Smooth muscle cell (in vitro differentiated cells): ENCODE measurements at regions not wholly inside any gene's neighbourhood (a gene's known extent, or its start where the extent isn't known, plus 50 kb on each side); places are given as distances from the start of the nearest gene placed in this dataset.
A peak's percentile ranks its signal among the peaks of the same experiment; 100 is the strongest.

Experiments
- DNase-seq: peaks from one replicate; lab custom pipeline; 2025; ENCODE audit not compliant: unreplicated experiment; lab: John Stamatoyannopoulos, UW
- H2AFZ ChIP-seq: fragments of 200-600 bp; sonication (generic); 2 replicates; pipeline ENCODE4 v1.6.0; 2016; ENCODE audit warnings: antibody characterized with exemption, low read depth, mild to moderate bottlenecking
- H3F3A ChIP-seq: fragments of 200-600 bp; sonication (generic); 2 replicates; pipeline ENCODE4 v1.6.0; 2017; ENCODE audit warnings: antibody characterized with exemption, low read depth
- H3K27ac ChIP-seq: fragments of 200-600 bp; sonication (generic); 2 replicates; pipeline ENCODE4 v1.5.1; 2016; ENCODE audit warnings: low read depth, mild to moderate bottlenecking
- H3K27me3 ChIP-seq: fragments of 200-600 bp; sonication (generic); 2 replicates; pipeline ENCODE4 v1.6.1; 2016; ENCODE audit warnings: low read depth, mild to moderate bottlenecking
- H3K36me3 ChIP-seq: fragments of 200-600 bp; sonication (generic); 2 replicates; pipeline ENCODE4 v1.5.1; 2016; ENCODE audit warnings: low read depth
- H3K4me1 ChIP-seq: fragments of 200-600 bp; sonication (generic); 2 replicates; pipeline ENCODE4 v1.5.1; 2016; ENCODE audit warnings: low read depth
- H3K4me2 ChIP-seq: fragments of 200-600 bp; sonication (generic); 2 replicates; pipeline ENCODE4 v1.6.0; 2016; ENCODE audit warnings: mild to moderate bottlenecking
- H3K4me3 ChIP-seq: fragments of 200-600 bp; sonication (generic); 2 replicates; pipeline ENCODE4 v1.5.1; 2016; ENCODE audit warnings: mild to moderate bottlenecking
- H3K79me2 ChIP-seq: fragments of 200-600 bp; sonication (generic); 2 replicates; pipeline ENCODE4 v1.6.0; 2016; ENCODE audit warnings: low read depth, mild to moderate bottlenecking
- H3K9ac ChIP-seq: fragments of 200-600 bp; sonication (generic); 2 replicates; pipeline ENCODE4 v1.6.0; 2016; ENCODE audit warnings: low read depth
- H3K9me3 ChIP-seq: fragments of 200-600 bp; sonication (generic); replicated peaks from 2 replicates; pipeline ENCODE4 v1.5.1; 2016; ENCODE audit warnings: low read depth
- H4K20me1 ChIP-seq: fragments of 200-600 bp; sonication (generic); 2 replicates; pipeline ENCODE4 v1.6.0; 2016; ENCODE audit warnings: low read depth
- CTCF ChIP-seq: fragments of 200-600 bp; sonication (generic); IDR thresholded peaks from 2 replicates; pipeline ENCODE4 v1.5.1; 2017; ENCODE audit warnings: borderline replicate concordance, mild to moderate bottlenecking, antibody characterized with exemption; ENCODE audit not compliant: insufficient read depth, poor library complexity, severe bottlenecking
- WGBS: methylation state at CpG from one replicate; pipeline ENCODE4 v1.1.7; 2016; ENCODE audit warnings: low lambda C conversion rate; 5-methylcytosine and 5-hydroxymethylcytosine counted together

- Histone ChIP-seq H3K79me2 (no peaks in the 10 kb centered on the region), H3K27ac (peak overlapping the region; percentile 51), H3K9me3 (no peaks in the 10 kb centered on the region), H3K4me3 (no peak overlapping the region), H4K20me1 (no peaks in the 10 kb centered on the region), H2AFZ (peak overlapping the region; percentile 13), H3K27me3 (no peaks in the 10 kb centered on the region), H3K9ac (no peak overlapping the region), H3K36me3 (no peaks in the 10 kb centered on the region), H3K4me1 (peaks cover 54% of the 10 kb centered on the region), H3K4me2 (peak overlapping the region; percentile 45), H3F3A (peaks cover 2% of the 10 kb centered on the region)
- no peak for DNase-seq
- 31% methylated on average over 17 of the region's 18 CpGs for WGBS
- TF ChIP-seq CTCF, result no peak
Measured at GRCh38 chr11:120057595-120058581, 80.0 kb downstream of the TRIM29 start.

GRCh38 chr11:120057028-120057330, 80.9 kb downstream of the TRIM29 start:
- no peaks in the 10 kb centered on the region for H3K36me3 ChIP-seq
- DNase-seq, result no peak
- H3K27me3 ChIP-seq, result no peaks in the 10 kb centered on the region
- no peaks in the 10 kb centered on the region for H3K79me2 ChIP-seq
- H3K27ac ChIP-seq, result peak overlapping the region; percentile 51
- H4K20me1 ChIP-seq, result no peaks in the 10 kb centered on the region
- 57% methylated on average over 4 of the region's 4 CpGs for WGBS
- peak overlapping the region; percentile 3 for H3K4me2 ChIP-seq
- peaks cover 45% of the 10 kb centered on the region for H3K4me1 ChIP-seq
- no peaks in the 10 kb centered on the region for H3K9me3 ChIP-seq
- no peak overlapping the region for H3K9ac ChIP-seq
- no peak for TF ChIP-seq CTCF
- H3F3A ChIP-seq, result peaks cover 2% of the 10 kb centered on the region
- no peak overlapping the region for H3K4me3 ChIP-seq
- H2AFZ ChIP-seq, result no peak overlapping the region

DNA sequence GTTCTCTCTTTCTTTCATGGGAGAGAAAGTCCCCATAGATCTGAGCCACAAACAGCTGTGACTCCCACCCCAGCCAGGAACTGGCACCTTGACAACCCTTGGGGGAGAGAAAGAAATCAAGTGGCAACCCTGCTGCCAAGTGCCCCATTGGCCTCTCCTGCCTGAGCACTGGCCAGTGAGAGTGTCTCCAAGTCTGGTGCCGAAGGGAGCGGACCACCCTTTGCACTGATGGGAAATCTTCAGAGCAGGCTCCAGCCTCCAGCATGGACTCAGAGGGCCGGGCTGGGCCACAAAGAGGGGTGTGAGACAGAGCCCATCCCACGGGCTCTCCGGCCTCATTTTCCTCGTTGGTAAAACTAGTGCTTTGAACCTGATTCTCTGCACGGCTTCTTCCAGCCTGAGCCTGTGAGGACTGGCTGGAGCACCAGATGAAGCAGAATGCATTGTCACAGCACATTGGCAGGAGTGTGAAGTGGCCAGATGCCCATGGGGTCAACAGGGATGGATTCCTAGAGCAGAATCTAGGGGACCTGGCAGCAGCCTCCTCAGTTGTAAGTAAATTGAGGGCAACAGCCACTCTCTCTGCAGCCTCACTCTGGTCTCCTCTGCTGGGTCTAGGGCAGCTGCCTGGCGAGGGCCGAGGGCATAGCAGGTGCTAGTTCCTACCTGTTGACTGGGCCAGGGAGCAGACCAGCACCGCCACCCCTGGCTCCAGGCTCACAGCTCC, 81.4 kb downstream of the TRIM29 start:
- Histone ChIP-seq H3K4me3 (no peak overlapping the region), H3K27ac (peak overlapping the region; percentile 51), H3K9ac (no peak overlapping the region), H3K27me3 (no peaks in the 10 kb centered on the region), H3K9me3 (no peaks in the 10 kb centered on the region), H3K4me1 (peaks cover 40% of the 10 kb centered on the region), H3F3A (peaks cover 2% of the 10 kb centered on the region), H4K20me1 (no peaks in the 10 kb centered on the region), H3K79me2 (no peaks in the 10 kb centered on the region), H2AFZ (no peak overlapping the region), H3K36me3 (no peaks in the 10 kb centered on the region), H3K4me2 (peak overlapping the region; percentile 3)
- no peak for TF ChIP-seq CTCF
- 97% methylated on average over 10 of the region's 10 CpGs for WGBS
- no peak for DNase-seq
